ENCODE measurements at regions not wholly inside any gene's neighbourhood (a gene's known extent, or its start where the extent isn't known, plus 50 kb on each side); places are given as distances from the start of the nearest gene placed in this dataset.
A peak's percentile ranks its signal among the peaks of the same experiment; 100 is the strongest.

DNA sequence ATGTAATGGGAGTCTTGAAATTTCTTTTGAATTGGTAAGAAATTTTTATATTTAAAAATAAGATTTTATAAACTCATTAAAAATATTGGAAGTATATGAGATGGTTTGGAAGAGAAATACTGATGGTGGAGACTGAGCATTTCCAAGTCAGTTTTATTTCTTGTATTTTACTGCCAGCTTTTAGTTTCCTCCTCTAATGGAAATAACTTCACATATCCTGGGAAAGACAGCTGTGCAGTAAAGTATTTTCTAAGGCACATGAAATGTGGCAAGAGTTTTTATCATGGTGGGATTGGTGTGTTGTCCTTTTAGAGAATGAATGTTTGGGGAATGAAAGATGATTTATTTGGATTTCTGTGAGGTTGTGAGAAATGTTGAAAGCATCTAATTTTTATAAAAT, 346.9 kb upstream of the RGS6 start:
- no TSS peak for BruUV-seq (replicated peaks)
- H3K9ac ChIP-seq (ENCODE audit: low read length) = no peak overlapping the region
- H3F3A ChIP-seq (ENCODE audit: low read length, unreplicated experiment) = no peaks in the 10 kb centered on the region
- ChIA-PET POLR2A (ENCODE audit: unreplicated experiment) (no interaction called here), CTCF (no interaction called here)
- peaks cover 5% of the 10 kb centered on the region; the same call in 1 of the 2 replicates for H4K20me1 ChIP-seq (ENCODE audit: low read length)
- intact Hi-C loops (cut with micrococcal nuclease) = no loop called here
- no peak overlapping the region for H2AFZ ChIP-seq (ENCODE audit: low read length)
- 0 out of 2 replicates have a peak, but pooled peaks cover 7% of the 10 kb centered on the region for H3K79me2 ChIP-seq (ENCODE audit: low read length)
- H3K4me1 ChIP-seq (ENCODE audit: insufficient read depth, low read length) = peaks cover 19% of the 10 kb centered on the region; the same call in 1 of the 2 replicates
- H3K4me2 ChIP-seq (ENCODE audit: low read length) = no peak overlapping the region
- DNase-seq (no peak), ATAC-seq (no peak)
- no peak for TF ChIP-seq EZH2 (IDR thresholded peaks at IDR 0.05; ENCODE audit: low read length, unreplicated experiment)
- TF ChIP-seq, protein P1, sequence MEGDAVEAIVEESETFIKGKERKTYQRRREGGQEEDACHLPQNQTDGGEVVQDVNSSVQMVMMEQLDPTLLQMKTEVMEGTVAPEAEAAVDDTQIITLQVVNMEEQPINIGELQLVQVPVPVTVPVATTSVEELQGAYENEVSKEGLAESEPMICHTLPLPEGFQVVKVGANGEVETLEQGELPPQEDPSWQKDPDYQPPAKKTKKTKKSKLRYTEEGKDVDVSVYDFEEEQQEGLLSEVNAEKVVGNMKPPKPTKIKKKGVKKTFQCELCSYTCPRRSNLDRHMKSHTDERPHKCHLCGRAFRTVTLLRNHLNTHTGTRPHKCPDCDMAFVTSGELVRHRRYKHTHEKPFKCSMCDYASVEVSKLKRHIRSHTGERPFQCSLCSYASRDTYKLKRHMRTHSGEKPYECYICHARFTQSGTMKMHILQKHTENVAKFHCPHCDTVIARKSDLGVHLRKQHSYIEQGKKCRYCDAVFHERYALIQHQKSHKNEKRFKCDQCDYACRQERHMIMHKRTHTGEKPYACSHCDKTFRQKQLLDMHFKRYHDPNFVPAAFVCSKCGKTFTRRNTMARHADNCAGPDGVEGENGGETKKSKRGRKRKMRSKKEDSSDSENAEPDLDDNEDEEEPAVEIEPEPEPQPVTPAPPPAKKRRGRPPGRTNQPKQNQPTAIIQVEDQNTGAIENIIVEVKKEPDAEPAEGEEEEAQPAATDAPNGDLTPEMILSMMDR (conservative IDR thresholded peaks at IDR 0.05; ENCODE audit: low read depth, low read length) = no peak
- no peak for TF ChIP-seq EZH2phosphoT487 (IDR thresholded peaks at IDR 0.05; ENCODE audit: borderline replicate concordance, low read length)
- H3K4me3 ChIP-seq (ENCODE audit: low read length) = no peak overlapping the region
- H3K27me3 ChIP-seq (ENCODE audit: low read length) = no peaks in the 10 kb centered on the region
- H3K27ac ChIP-seq (ENCODE audit: low read length) = no peak overlapping the region
- H3K9me3 ChIP-seq (ENCODE audit: low read length) = no peaks in the 10 kb centered on the region
- H3K9me2 ChIP-seq (replicated peaks; ENCODE audit: low read length) = no peaks in the 10 kb centered on the region
- peaks cover 15% of the 10 kb centered on the region for H3K36me3 ChIP-seq (ENCODE audit: low read depth, low read length)

DNA sequence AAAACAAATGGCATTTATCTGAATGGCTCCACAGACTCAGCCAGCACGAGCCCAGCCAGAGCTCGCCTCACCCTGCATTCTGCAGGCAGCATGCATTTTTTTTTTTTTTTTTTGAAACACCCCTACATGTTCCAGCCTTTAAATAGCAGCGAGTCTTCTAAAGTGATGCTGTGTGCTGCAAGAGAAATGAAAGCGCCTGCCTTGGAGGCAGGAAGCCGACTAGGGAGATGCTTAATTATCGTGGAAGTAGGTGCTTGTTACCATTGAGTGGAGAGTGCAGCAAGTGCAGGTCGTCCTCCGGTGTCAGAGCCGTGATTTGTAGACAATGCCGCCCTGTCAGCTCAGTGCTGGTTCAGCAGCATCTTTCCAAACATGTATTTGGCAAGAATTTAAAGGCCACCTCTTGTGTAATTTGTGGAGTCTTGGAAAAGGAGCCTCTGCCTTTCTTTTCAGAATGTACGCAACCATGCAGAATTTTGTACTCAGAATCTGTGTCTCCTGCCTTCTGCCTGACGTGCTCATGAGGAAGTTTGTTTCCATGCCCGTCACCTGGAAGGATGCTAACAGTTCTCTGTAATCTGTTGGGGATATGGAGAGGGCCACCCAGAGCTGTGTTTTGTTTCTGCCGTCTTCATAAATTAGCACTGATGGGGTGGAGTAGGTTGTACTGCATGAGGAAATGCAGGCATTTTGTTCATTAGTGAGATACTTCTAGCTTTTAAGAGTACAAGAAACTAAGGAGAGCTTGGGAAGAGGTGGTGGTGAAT, 345.9 kb upstream of the RGS6 start:
- Histone ChIP-seq H3K9ac (ENCODE audit: low read length) (no peak overlapping the region), H3K27me3 (ENCODE audit: low read length) (no peaks in the 10 kb centered on the region), H3K4me2 (ENCODE audit: low read length) (no peak overlapping the region), H3K4me1 (ENCODE audit: insufficient read depth, low read length) (peaks cover 19% of the 10 kb centered on the region), H3K4me3 (ENCODE audit: low read length) (no peak overlapping the region), H3K27ac (ENCODE audit: low read length) (no peak overlapping the region), H3K9me3 (ENCODE audit: low read length) (no peaks in the 10 kb centered on the region), H3K36me3 (ENCODE audit: low read depth, low read length) (peaks cover 15% of the 10 kb centered on the region), H3K9me2 (replicated peaks; ENCODE audit: low read length) (no peaks in the 10 kb centered on the region), H3K79me2 (ENCODE audit: low read length) (peaks cover 12% of the 10 kb centered on the region; the same call in 1 of the 2 replicates), H3F3A (ENCODE audit: low read length, unreplicated experiment) (no peaks in the 10 kb centered on the region), H2AFZ (ENCODE audit: low read length) (no peak overlapping the region), H4K20me1 (ENCODE audit: low read length) (peaks cover 5% of the 10 kb centered on the region; the same call in 1 of the 2 replicates)
- intact Hi-C loops (cut with micrococcal nuclease) = no loop called here
- BruUV-seq (replicated peaks) = no TSS peak
- ChIA-PET CTCF (no interaction called here), POLR2A (ENCODE audit: unreplicated experiment) (no interaction called here)
- ATAC-seq (no peak), DNase-seq (no peak)
- TF ChIP-seq EZH2 (IDR thresholded peaks at IDR 0.05; ENCODE audit: low read length, unreplicated experiment) (no peak), EZH2phosphoT487 (IDR thresholded peaks at IDR 0.05; ENCODE audit: borderline replicate concordance, low read length) (no peak)
- TF ChIP-seq, protein P1 (conservative IDR thresholded peaks at IDR 0.05; ENCODE audit: low read depth, low read length) = no peak

DNA sequence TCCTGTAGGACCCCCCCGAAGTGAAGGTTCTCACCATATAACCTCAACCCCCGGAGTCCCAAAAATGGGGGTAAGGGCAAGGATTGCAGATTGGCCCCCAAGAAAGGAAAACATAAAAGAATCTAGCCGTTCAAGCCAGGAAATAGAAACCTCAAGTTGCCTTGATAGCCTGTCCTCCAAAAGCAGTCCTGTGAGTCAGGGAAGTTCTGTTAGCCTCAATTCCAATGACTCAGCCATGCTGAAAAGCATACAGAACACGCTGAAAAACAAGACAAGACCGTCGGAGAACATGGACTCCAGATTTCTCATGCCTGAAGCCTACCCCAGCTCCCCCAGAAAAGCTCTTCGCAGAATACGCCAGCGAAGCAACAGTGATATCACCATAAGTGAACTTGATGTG, 344.2 kb upstream of the RGS6 start:
- no peak overlapping the region for H3K4me2 ChIP-seq (ENCODE audit: low read length)
- no peak overlapping the region for H3K9ac ChIP-seq (ENCODE audit: low read length)
- no peaks in the 10 kb centered on the region; the same call in 1 of the 2 replicates for H4K20me1 ChIP-seq (ENCODE audit: low read length)
- ATAC-seq = no peak
- H3K79me2 ChIP-seq (ENCODE audit: low read length) = peaks cover 16% of the 10 kb centered on the region; the same call in 1 of the 2 replicates
- BruUV-seq (replicated peaks) = TSS peak; percentile 51
- TF ChIP-seq EZH2 (IDR thresholded peaks at IDR 0.05; ENCODE audit: low read length, unreplicated experiment) (no peak), EZH2phosphoT487 (IDR thresholded peaks at IDR 0.05; ENCODE audit: borderline replicate concordance, low read length) (no peak)
- TF ChIP-seq, protein P1 (conservative IDR thresholded peaks at IDR 0.05; ENCODE audit: low read depth, low read length) = no peak
- ChIA-PET CTCF (no interaction called here), POLR2A (ENCODE audit: unreplicated experiment) (no interaction called here)
- intact Hi-C loops (cut with micrococcal nuclease) = no loop called here
- no peaks in the 10 kb centered on the region for H3K9me2 ChIP-seq (replicated peaks; ENCODE audit: low read length)
- H3K27ac ChIP-seq (ENCODE audit: low read length) = no peak overlapping the region
- DNase-seq = no peak
- H3F3A ChIP-seq (ENCODE audit: low read length, unreplicated experiment) = no peaks in the 10 kb centered on the region
- H3K27me3 ChIP-seq (ENCODE audit: low read length) = no peaks in the 10 kb centered on the region
- no peaks in the 10 kb centered on the region for H3K9me3 ChIP-seq (ENCODE audit: low read length)
- peaks cover 15% of the 10 kb centered on the region for H3K36me3 ChIP-seq (ENCODE audit: low read depth, low read length)
- H3K4me1 ChIP-seq (ENCODE audit: insufficient read depth, low read length) = peaks cover 18% of the 10 kb centered on the region
- H3K4me3 ChIP-seq (ENCODE audit: low read length) = no peak overlapping the region
- H2AFZ ChIP-seq (ENCODE audit: low read length) = no peak overlapping the region
